AG09309 (cell line): ENCODE measurements at regions not wholly inside any gene's neighbourhood (a gene's known extent, or its start where the extent isn't known, plus 50 kb on each side); places are given as distances from the start of the nearest gene placed in this dataset.

Experiments used
- DNase-seq: peaks from one replicate; pipeline ENCODE4 v3.0.0-alpha.2; 2010; ENCODE audit warnings: low read depth
- H3K4me3 ChIP-seq: 2 replicates; pipeline ENCODE4 v1.5.1; 2011; ENCODE audit warnings: mild to moderate bottlenecking, low read depth, low read length, moderate library complexity; ENCODE audit not compliant: control insufficient read depth
- CTCF ChIP-seq: IDR thresholded peaks from 2 replicates; pipeline ENCODE4 v1.5.1; 2011; ENCODE audit warnings: mild to moderate bottlenecking, low read depth, low read length, inconsistent platforms; ENCODE audit not compliant: insufficient read depth, control insufficient read depth; ENCODE audit errors: missing control alignments

GRCh38 chr13:85742355-85742754 lies 56.9 kb downstream of the SLITRK6 start:
- DNase-seq, result no peak
- no peak for TF ChIP-seq CTCF
- no peak overlapping the region for H3K4me3 ChIP-seq

- TF ChIP-seq CTCF, result no peak
- no peak for DNase-seq
- no peak overlapping the region for H3K4me3 ChIP-seq
Measured at GRCh38 chr13:85741017-85741416, 58.2 kb downstream of the SLITRK6 start.

- no peak for DNase-seq
- TF ChIP-seq CTCF, result no peak
- no peak overlapping the region for H3K4me3 ChIP-seq
Measured at GRCh38 chr13:85738696-85739320, 60.4 kb downstream of the SLITRK6 start.

GRCh38 chr13:85737952-85738351 lies 61.3 kb downstream of the SLITRK6 start:
- H3K4me3 ChIP-seq, result no peak overlapping the region
- no peak for TF ChIP-seq CTCF
- DNase-seq, result no peak

GRCh38 chr13:85729296-85729695 lies 69.9 kb downstream of the SLITRK6 start:
- DNase-seq, result no peak
- H3K4me3 ChIP-seq, result no peak overlapping the region

GRCh38 chr13:85728811-85729210 lies 70.4 kb downstream of the SLITRK6 start:
- TF ChIP-seq CTCF, result no peak
- no peak overlapping the region for H3K4me3 ChIP-seq
- no peak for DNase-seq

More at GRCh38 chr13:85729296-85729695, 69.9 kb downstream of the SLITRK6 start:
- no peak for TF ChIP-seq CTCF
